Renal cortex interstitium (tissue), 11 donors: ENCODE measurements at regions not wholly inside any gene's neighbourhood (a gene's known extent, or its start where the extent isn't known, plus 50 kb on each side); places are given as distances from the start of the nearest gene placed in this dataset.

Source experiments
- DNase-seq, 11 donors: peaks; one replicate each; pipeline ENCODE4 v3.0.0-alpha.2; 2013; ENCODE audit warnings: low read depth in 9 of 11, low spot score in 4 of 11; ENCODE audit errors: extremely low read depth in 1 of 11

- DNase-seq, result no peak
These were observed 210.5 kb upstream of the HDAC4 start for GRCh38 chr2:239611222-239611795.

GRCh38 chr2:239610457-239611221, 209.8 kb upstream of the HDAC4 start:
- DNase-seq, result no peak

GRCh38 chr2:239609607-239610310, 208.9 kb upstream of the HDAC4 start:
- no peak for DNase-seq

GRCh38 chr2:239609162-239609561, 208.3 kb upstream of the HDAC4 start:
- no peak for DNase-seq

- DNase-seq, result no peak
These were observed 207.9 kb upstream of the HDAC4 start for GRCh38 chr2:239608723-239609122.

GRCh38 chr2:239608260-239608659, 207.4 kb upstream of the HDAC4 start:
- no peak for DNase-seq

GRCh38 chr2:239607517-239608191, 206.8 kb upstream of the HDAC4 start:
- DNase-seq, result peak in 6 of 11 donors; percentile 10 to 29 (median 20)

GRCh38 chr2:239606741-239607516, 206.1 kb upstream of the HDAC4 start:
- no peak for DNase-seq

- no peak for DNase-seq
These were observed 205.2 kb upstream of the HDAC4 start for GRCh38 chr2:239605976-239606375.

GRCh38 chr2:239605409-239605808, 204.6 kb upstream of the HDAC4 start:
- DNase-seq, result no peak

GRCh38 chr2:239604861-239605260, 204.0 kb upstream of the HDAC4 start:
- no peak for DNase-seq

GRCh38 chr2:239603411-239604356, 202.9 kb upstream of the HDAC4 start:
- no peak for DNase-seq

GRCh38 chr2:239602290-239603282, 201.8 kb upstream of the HDAC4 start:
- DNase-seq, result no peak

- no peak for DNase-seq
These were observed 201.1 kb upstream of the HDAC4 start for GRCh38 chr2:239601880-239602279.

- no peak for DNase-seq
These were observed 200.5 kb upstream of the HDAC4 start for GRCh38 chr2:239601201-239601851.

- no peak for DNase-seq
These were observed 199.8 kb upstream of the HDAC4 start for GRCh38 chr2:239600650-239601049.
